CD4-positive, alpha-beta T cell treated with Interleukin-4 for 4 hours (primary cell): ENCODE measurements at regions not wholly inside any gene's neighbourhood (a gene's known extent, or its start where the extent isn't known, plus 50 kb on each side); places are given as distances from the start of the nearest gene placed in this dataset.
A peak's percentile ranks its signal among the peaks of the same experiment; 100 is the strongest.
"Not testable (repeated sequence)": the region's sequence is repeated elsewhere in the genome, so short reads cannot be mapped to it uniquely, and the experiment has no call there.

Experiments used
- DNase-seq: peaks from one replicate; pipeline ENCODE4 v3.0.0-alpha.2; 2020

GRCh38 chr12:46538976-46539375, 166.4 kb upstream of the SLC38A2 start:
- no peak for DNase-seq

GRCh38 chr12:46537387-46537955, 164.9 kb upstream of the SLC38A2 start:
- no peak for DNase-seq

DNA sequence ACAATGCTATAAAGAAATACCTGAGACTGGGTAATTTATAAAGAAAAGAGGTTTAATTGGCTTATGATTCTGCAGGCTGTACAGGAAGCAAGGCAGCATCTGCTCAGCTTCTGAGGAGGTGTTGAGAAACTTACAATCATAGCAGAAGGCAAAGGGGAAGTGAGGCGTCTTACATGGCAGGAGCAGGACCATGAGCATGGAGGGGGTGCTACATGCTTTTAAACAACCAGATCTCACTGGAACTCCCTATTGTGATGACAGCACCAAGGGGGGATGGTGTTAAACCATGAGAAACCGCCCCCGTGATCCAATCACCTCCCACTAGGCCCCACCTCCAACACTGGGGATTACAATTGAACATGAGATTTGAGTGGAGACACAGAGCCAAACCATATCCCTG, 163.7 kb upstream of the SLC38A2 start:
- DNase-seq, result not testable (repeated sequence)

DNA sequence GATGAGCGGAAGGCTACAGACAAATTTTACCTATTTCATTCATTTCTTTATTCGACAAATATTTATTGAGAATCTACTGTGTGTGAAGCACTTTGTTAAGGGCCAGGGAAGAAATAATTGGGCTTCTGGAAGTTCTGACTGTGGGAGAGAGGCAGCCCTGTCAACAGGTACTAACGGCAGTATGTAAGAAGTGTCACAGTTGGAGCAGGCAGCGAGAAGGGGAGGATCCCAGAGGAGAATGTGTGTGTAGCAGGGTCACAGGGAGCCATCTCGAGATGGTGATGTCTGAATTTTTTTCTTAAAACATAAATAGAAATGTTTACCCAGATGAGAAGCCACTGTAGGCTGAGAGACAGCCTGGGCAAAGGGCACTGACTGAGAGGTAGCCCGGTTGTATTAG, 163.3 kb upstream of the SLC38A2 start:
- no peak for DNase-seq

DNA sequence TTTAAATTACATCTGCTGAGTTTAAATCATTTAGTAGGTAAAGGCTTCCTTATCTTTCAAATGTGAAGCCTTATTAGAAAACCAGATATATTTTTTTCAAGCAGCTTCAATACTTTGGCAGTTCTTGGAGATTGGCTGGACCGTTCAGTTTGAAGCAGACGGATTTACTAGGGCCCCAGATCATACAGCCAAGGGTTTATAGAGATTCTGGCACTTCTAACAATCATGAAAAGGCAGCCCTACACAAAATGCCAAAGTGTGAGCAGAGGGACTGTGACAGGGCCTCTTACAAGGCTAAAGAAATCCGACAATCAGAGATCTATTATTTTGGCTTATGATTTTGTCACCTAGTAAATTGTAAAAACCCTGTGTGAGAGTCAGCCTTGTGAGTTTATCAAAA, 162.8 kb upstream of the SLC38A2 start:
- DNase-seq, result no peak

- DNase-seq, result no peak
Measured at GRCh38 chr12:46534327-46534840, 161.8 kb upstream of the SLC38A2 start.

DNA sequence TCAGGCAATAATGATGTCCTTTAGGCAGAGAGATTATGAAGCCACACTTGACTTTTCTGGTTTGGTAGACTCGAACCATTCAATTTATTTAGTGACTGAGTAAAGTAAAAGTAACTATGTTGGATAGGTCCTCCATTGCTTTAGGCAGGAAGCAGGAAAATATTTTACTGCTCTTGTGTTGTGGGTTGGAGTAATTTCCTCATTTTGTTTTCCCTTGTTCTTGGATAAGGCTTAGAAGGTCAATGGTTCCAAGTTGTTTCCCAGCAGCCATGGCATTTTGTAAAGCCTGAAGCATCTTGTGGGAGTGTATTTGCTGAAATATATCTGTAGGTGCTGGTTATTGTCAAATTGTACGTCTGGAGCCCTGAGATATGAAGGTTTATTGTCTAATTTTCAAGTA, 161.2 kb upstream of the SLC38A2 start:
- no peak for DNase-seq

DNA sequence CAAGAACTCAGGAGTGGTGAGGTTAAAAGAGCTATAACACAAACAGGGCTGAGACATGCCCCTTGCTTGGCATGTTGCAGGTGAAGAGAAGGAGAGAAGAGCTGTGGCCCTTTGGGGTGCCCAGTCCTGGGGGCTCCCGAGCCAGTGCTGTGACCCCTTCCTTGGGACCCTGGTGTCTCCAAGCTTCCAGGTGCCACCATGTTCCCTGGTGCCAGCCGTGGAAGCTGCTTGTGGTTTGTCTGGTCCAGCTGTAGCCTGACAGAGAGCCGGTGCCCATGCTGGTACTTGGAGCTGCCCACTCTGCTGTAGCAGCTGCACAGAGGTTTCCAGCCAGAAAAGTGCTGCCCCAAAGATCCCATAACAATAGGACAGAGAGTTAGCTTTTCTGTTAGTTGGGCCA, 159.2 kb upstream of the SLC38A2 start:
- DNase-seq, result no peak

DNA sequence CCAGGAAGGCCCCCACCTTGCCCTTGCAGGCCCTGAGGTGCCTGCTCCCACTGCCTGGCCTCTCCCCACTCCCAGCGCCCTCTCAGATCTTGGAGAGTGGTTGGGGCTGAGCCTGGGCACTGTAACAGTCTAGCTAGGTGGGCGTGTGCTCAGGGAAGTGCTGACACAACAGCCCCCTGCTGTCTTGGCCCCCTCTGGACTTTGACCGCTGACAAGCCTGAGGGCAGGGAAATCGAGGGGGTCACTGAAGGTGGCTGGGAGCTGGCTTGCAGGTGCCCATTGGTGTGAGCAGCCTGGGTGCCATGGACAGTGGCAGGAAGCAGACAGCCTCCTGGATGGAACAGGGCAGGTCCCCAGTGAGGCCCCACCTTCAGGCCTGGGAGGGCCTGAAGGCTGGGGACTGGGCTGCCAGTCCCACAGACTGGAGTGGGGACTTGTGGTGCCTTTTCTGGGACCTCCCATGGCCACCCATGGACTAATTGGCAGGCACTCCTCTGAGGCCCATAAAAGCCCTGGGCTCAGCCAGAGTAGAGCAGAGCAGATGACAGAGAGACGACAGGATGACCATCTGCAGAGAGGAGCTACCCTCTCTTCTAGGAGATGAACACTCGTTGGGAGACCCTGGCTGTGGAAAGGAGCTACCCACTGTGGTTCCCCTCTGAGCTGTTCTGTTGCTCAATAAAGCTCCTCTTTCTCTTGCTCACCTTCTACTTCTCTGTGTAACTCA, 158.6 kb upstream of the SLC38A2 start:
- DNase-seq, result no peak

- no peak for DNase-seq
Measured at GRCh38 chr12:46530373-46531056, 157.9 kb upstream of the SLC38A2 start.

GRCh38 chr12:46526233-46526632, 153.7 kb upstream of the SLC38A2 start:
- no peak for DNase-seq

DNA sequence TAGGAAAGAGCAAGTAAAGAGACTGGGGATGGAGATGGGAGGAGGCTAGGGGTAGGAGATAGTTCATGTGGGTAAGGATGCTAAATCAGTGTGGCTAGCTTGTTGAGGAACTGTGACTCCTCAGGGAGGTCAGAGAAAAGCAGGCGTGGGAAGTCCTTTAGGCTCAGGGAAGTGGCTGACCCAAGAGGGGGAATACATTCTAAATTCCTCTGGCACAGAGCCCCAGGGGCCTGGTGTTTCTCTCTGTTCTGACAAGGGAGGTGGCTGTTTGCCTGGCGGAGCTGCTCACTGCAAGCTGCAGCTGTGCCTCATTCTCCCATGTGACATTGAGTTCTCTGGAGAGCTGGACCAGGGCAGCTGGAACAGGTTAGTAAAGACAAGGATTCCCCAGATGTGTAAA, 152.2 kb upstream of the SLC38A2 start:
- no peak for DNase-seq

GRCh38 chr12:46523863-46524770, 151.5 kb upstream of the SLC38A2 start:
- DNase-seq, result peak; percentile 64

- no peak for DNase-seq
Measured at GRCh38 chr12:46523446-46523845, 150.9 kb upstream of the SLC38A2 start.

GRCh38 chr12:46522071-46522470, 149.5 kb upstream of the SLC38A2 start:
- DNase-seq, result no peak

DNA sequence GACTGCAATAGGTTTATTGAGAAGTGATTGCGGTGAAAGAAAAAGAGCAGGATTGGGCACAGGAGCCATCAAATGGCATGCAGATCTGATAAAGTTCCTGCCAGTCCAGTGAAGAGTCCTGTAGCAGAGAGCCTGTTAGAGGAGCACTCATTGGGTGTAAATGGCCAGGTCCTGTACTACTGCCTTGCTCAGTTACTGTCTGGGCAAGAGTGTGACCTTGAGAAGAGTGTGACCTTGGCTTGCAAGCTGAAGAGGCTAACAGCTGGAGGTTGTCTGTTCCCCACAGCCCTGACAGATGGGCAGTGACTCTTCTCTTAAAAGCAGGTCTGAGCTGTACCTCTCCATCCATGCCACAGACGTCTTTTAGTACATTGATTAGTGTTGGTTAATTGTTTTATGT, 148.6 kb upstream of the SLC38A2 start:
- no peak for DNase-seq

DNA sequence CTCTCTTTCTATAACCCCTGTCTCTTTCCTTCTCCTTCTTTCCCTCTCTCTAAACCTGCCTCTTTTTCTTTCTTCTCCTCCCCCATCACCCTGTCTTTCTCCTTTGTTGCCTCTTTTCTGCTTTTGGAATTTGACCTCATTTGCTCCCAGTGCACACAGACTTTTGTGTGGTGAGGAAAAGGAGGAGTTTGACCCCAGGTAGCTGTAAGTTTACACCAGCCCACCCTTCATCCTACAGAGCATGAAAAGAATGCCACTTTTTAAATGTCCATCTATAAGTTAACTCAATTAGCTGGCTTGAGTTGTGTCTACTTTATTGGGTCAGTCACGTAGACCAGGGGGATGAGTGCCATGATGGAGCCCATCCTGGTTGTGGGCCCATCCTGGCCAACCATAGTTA, 146.8 kb upstream of the SLC38A2 start:
- no peak for DNase-seq

GRCh38 chr12:46518729-46519128, 146.2 kb upstream of the SLC38A2 start:
- DNase-seq, result no peak

GRCh38 chr12:46518169-46518568, 145.6 kb upstream of the SLC38A2 start:
- DNase-seq, result no peak

DNA sequence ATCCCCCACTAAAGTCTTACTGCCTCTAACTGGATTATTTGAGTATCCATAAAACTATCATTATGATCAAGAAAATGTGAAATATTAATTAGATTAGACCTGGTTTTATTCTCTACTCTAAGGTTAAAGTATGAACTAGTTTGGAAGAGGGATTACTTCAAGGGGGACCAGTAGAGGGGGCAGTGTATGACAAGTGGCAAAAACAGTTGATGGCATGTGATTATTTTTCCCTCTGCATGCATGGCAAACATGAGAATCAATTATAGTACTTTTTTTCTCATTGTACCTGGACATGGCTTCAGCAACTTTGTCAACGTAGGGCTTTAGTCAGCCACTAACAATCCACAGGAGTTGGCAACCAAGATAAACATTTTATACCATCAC, 145.0 kb upstream of the SLC38A2 start:
- no peak for DNase-seq

DNA sequence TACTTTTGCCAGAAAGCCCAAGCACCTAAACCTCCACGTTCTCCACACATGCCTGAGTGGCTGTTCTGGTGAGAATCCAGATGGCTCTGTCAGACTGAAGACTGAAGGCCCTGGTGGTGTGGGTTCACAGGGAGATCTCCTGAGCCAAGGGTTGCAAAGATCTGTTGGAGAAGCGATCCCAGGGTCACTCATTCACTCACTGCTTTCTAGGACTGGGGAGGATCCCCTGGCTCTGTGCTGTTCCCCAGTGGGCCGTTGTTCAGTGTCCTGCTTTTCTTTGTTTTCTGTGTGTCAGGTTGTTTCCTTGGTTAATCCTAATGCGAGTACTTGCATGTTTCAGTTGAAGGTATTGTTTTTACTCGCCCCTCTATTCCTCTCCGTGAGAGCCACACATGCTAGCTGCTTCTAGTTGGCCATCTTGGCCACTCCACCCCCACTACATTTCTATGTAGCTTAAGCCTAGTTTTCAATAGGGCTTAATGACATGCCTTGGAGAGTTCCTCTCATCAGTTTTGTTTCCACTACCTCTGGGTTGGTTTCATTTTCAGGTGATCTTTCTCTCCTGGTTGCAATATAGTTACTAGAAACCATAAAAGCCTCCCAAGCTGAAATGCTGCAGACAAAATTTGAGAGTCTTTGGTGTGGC, 144.5 kb upstream of the SLC38A2 start:
- DNase-seq, result peak; percentile 13

- DNase-seq, result no peak
Measured at GRCh38 chr12:46516238-46516932, 143.8 kb upstream of the SLC38A2 start.
